BJ (cell line): ENCODE measurements at regions not wholly inside any gene's neighbourhood (a gene's known extent, or its start where the extent isn't known, plus 50 kb on each side); places are given as distances from the start of the nearest gene placed in this dataset.

ENCODE experiments used
- CTCF ChIA-PET: fragments of 350-600 bp; formaldehyde crosslinking; extraction: SDS; loops from one replicate; lab custom pipeline; 2021; ENCODE audit warnings: antibody characterized with exemption, inconsistent platforms; lab: Yijun Ruan, JAX
- POLR2A ChIA-PET: fragments of 300-600 bp; sonication (Branson Sonifier 250); formaldehyde crosslinking; extraction: SDS; loops from one replicate; lab custom pipeline; 2021; ENCODE audit warnings: antibody characterized with exemption; lab: Charles Lee
- DNase-seq: peaks from one replicate; pipeline ENCODE4 v3.0.0-alpha.2; 2011; ENCODE audit warnings: low read depth
- H3K27me3 ChIP-seq: 2 replicates; pipeline ENCODE4 v1.6.0; 2011; ENCODE audit warnings: low read length; ENCODE audit not compliant: control insufficient read depth, insufficient read depth
- H3K36me3 ChIP-seq: 2 replicates; pipeline ENCODE4 v1.5.1; 2011; ENCODE audit warnings: low read length; ENCODE audit not compliant: control insufficient read depth, insufficient read depth
- H3K4me3 ChIP-seq: 2 replicates; pipeline ENCODE4 v1.5.1; 2011; ENCODE audit warnings: low read depth, mild to moderate bottlenecking, control low read depth, low read length
- TF ChIP-seq, protein P1 (sequence below): IDR thresholded peaks from 2 replicates; pipeline ENCODE4 v1.5.1; 2011; ENCODE audit warnings: low read depth, mild to moderate bottlenecking, control low read depth, inconsistent platforms, low read length, moderate library complexity; ENCODE audit not compliant: insufficient read depth

DNA sequence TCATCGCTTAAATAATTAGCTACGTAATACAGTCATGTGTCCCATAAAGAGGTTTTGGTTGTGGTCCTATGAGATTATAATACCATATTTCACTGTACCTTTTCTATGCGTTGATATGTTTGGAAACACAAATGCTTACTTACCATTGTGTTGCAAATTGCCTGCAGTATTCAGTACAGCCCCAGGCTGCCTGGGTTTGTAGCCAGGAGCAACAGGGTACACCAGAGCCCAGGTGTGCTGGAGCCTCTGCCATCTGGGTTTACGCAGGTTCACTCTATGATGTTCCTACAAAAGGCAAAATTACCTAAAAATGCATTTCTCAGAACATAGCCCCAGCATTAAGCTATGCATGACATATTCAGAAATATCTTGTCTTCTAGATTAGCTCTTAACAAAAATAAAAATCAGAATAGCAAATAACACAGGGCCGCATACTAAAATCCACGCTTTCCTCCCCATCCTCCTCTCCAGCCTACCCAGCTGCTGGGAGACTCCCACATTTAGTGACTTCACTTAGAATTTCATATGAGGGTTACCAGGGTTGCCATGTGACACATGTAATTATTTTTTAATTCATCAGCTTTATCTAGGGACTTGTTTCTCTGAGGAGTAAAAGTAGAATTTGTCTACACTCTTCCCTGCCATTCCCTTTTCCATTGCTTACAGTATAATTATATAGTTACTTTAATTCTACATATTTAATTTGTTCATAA is 559.0 kb upstream of the ADARB2 start:
- Histone ChIP-seq H3K27me3 (no peaks in the 10 kb centered on the region), H3K36me3 (no peaks in the 10 kb centered on the region), H3K4me3 (no peak overlapping the region)
- TF ChIP-seq, protein P1, sequence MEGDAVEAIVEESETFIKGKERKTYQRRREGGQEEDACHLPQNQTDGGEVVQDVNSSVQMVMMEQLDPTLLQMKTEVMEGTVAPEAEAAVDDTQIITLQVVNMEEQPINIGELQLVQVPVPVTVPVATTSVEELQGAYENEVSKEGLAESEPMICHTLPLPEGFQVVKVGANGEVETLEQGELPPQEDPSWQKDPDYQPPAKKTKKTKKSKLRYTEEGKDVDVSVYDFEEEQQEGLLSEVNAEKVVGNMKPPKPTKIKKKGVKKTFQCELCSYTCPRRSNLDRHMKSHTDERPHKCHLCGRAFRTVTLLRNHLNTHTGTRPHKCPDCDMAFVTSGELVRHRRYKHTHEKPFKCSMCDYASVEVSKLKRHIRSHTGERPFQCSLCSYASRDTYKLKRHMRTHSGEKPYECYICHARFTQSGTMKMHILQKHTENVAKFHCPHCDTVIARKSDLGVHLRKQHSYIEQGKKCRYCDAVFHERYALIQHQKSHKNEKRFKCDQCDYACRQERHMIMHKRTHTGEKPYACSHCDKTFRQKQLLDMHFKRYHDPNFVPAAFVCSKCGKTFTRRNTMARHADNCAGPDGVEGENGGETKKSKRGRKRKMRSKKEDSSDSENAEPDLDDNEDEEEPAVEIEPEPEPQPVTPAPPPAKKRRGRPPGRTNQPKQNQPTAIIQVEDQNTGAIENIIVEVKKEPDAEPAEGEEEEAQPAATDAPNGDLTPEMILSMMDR, result no peak
- POLR2A ChIA-PET, result no interaction called here
- CTCF ChIA-PET, result no interaction called here
- no peak for DNase-seq

DNA sequence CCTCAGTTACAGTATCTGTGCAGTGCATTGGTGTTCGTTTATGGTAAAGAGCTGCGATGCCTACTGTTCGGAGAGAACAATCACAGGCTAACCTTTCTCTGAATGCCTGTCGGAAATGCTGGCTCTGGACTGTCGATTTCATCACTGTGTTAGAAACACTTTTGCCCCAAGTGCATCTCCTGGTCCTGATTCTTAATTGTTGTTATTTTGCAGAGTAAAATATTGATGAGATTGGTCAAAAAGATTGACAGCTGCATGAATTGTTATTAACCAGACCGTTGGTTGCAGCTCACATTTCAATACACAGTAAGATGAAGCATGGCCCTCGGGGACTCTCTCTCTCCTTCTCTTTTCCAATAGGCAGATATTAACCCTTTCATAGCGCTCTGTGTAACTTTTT is 557.4 kb upstream of the ADARB2 start:
- Histone ChIP-seq H3K4me3 (no peak overlapping the region), H3K27me3 (no peaks in the 10 kb centered on the region), H3K36me3 (no peaks in the 10 kb centered on the region)
- TF ChIP-seq, protein P1, result no peak
- ChIA-PET CTCF (no interaction called here), POLR2A (no interaction called here)
- DNase-seq, result no peak

DNA sequence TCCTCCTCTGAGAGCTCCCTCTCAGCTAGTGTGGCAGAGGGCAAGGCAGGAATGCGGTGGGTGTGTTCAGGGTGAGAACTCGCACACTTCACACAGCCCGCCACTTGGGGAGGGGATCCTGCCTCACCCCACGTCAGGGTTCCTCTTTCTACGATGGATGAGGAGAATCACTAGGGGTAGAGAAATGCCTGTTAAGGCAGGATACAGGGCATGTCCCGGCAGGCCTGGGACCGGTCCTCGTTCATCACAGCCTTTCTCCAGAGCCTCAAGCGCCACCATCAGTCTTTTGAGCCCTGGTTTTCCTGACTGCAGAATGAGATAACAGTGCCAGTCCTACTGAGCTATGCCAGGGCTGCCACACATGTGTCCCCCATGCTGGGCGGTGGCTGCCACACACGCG is 546.7 kb upstream of the ADARB2 start:
- POLR2A ChIA-PET, result no interaction called here
- CTCF ChIA-PET, result no interaction called here
- TF ChIP-seq, protein P1, result no peak

DNA sequence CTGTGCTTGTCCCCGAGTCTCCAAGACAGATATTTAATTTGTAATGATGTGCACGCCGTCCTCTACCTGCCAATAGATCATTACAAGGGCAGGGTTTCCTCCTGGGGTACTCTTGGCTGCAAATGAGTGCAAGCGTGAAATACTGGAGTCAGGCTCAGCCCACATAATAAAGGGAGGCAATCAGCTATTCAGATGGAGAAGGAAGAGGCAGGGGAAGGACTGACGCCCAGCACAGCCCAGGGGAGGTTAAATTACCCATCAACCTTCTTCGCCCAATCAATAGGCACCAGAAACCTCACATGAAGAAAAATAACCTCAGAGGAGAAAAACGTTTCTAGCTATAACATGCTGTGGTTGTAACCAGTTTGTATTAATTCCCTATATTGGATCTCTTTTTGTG is 544.9 kb upstream of the ADARB2 start:
- no peak for DNase-seq
- ChIA-PET POLR2A (no interaction called here), CTCF (no interaction called here)
- Histone ChIP-seq H3K4me3 (no peak overlapping the region), H3K36me3 (no peaks in the 10 kb centered on the region), H3K27me3 (no peaks in the 10 kb centered on the region)
- TF ChIP-seq, protein P1, result no peak

More for the DNA sequence above, 546.7 kb upstream of the ADARB2 start:
- Histone ChIP-seq H3K4me3 (no peak overlapping the region), H3K36me3 (no peaks in the 10 kb centered on the region), H3K27me3 (no peaks in the 10 kb centered on the region)
- no peak for DNase-seq

DNA sequence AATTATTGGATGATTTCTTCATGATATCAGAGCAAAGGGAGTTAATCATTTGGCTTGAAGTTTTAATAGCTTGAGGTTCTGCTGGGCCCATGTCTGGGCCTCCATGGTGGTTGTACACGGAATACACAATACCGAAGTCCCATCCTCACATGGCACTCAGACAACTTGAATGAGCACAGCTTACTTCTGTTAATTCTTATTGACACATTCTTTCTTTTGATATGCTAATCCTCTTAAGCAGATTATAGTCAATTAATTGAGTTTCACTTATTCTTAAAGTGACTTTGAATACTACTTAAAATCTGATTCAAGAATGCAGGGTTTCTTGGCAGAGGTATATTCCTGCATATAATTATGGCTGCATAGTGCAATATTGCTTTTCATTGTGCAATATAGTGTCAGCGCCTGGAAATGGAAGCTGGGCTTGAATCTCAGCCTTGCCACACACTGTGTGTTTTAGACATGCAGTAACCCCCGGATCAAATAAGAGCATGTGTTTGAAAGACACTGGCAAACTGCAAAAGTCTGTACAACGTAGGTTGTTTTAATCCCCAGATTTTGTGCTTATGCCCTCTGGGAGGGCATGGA is 543.5 kb upstream of the ADARB2 start:
- no peak overlapping the region for H3K4me3 ChIP-seq
- H3K27me3 ChIP-seq, result no peaks in the 10 kb centered on the region
- ChIA-PET POLR2A (no interaction called here), CTCF (no interaction called here)
- H3K36me3 ChIP-seq, result no peaks in the 10 kb centered on the region
- DNase-seq, result no peak
- TF ChIP-seq, protein P1, result no peak
